ENCODE measurements at regions not wholly inside any gene's neighbourhood (a gene's known extent, or its start where the extent isn't known, plus 50 kb on each side); places are given as distances from the start of the nearest gene placed in this dataset.

- no peak for DNase-seq (ENCODE audit: low spot score)
These were observed 51.5 kb upstream of the ANTXR2 start for GRCh38 chr4:80124246-80125211.
